Glutamatergic neuron (in vitro differentiated cells): ENCODE measurements at regions not wholly inside any gene's neighbourhood (a gene's known extent, or its start where the extent isn't known, plus 50 kb on each side); places are given as distances from the start of the nearest gene placed in this dataset.
A peak's percentile ranks its signal among the peaks of the same experiment; 100 is the strongest.
"Not testable (repeated sequence)": the region's sequence is repeated elsewhere in the genome, so short reads cannot be mapped to it uniquely, and the experiment has no call there.

Source experiments
- DNase-seq: peaks from one replicate; pipeline ENCODE4 v3.0.0; 2022
- H3K27ac Mint-ChIP-seq: one replicate; pipeline ENCODE4 v1.8.0; 2020; ENCODE audit warnings: mild to moderate bottlenecking, mixed read lengths, inconsistent platforms; ENCODE audit not compliant: unreplicated experiment
- H3K27me3 Mint-ChIP-seq: one replicate; pipeline ENCODE4 v1.8.0; 2020; ENCODE audit warnings: mild to moderate bottlenecking, moderate library complexity, mixed read lengths, inconsistent platforms; ENCODE audit not compliant: unreplicated experiment
- H3K36me3 Mint-ChIP-seq: one replicate; pipeline ENCODE4 v1.8.0; 2020; ENCODE audit warnings: mild to moderate bottlenecking, mixed read lengths, inconsistent platforms; ENCODE audit not compliant: unreplicated experiment
- H3K4me1 Mint-ChIP-seq: one replicate; pipeline ENCODE4 v1.8.0; 2020; ENCODE audit warnings: mild to moderate bottlenecking, low read depth, mixed read lengths, inconsistent platforms; ENCODE audit not compliant: unreplicated experiment
- H3K4me3 Mint-ChIP-seq: one replicate; pipeline ENCODE4 v1.8.0; 2020; ENCODE audit warnings: mild to moderate bottlenecking, mixed read lengths, inconsistent platforms; ENCODE audit not compliant: unreplicated experiment
- H3K9me3 Mint-ChIP-seq: one replicate; pipeline ENCODE4 v1.8.0; 2020; ENCODE audit warnings: mild to moderate bottlenecking, moderate library complexity, mixed read lengths, inconsistent platforms; ENCODE audit not compliant: unreplicated experiment
- TF ChIP-seq, protein P1 (sequence below): fragments of 200-600 bp; sonication (generic); IDR thresholded peaks from one replicate; pipeline ENCODE4 v1.5.0; 2021; ENCODE audit not compliant: partially characterized antibody, unreplicated experiment

DNA sequence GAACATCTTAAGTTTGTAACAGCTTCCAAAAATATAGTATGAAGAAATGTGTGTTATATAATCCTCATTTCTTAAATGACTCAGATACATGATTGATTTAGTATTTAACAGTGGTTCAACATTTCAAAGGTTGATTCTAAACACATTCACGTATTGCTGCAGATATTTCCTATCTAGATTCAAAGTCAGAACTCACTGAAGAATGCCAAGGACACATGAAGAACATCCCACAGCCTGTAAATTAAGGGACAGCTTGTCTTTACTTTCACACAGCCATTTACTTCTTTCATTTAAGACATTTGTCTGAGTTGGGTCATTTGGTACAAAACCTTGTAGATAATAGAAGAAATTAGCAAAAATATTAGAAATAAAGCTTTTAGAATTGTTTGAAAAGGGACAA lies 66.9 kb upstream of the CPSF6 start:
- H3K27ac Mint-ChIP-seq = no peak overlapping the region
- no peak for DNase-seq
- H3K4me3 Mint-ChIP-seq = no peak overlapping the region
- peaks cover 9% of the 10 kb centered on the region for H3K4me1 Mint-ChIP-seq
- peaks cover 5% of the 10 kb centered on the region for H3K9me3 Mint-ChIP-seq
- TF ChIP-seq, protein P1, sequence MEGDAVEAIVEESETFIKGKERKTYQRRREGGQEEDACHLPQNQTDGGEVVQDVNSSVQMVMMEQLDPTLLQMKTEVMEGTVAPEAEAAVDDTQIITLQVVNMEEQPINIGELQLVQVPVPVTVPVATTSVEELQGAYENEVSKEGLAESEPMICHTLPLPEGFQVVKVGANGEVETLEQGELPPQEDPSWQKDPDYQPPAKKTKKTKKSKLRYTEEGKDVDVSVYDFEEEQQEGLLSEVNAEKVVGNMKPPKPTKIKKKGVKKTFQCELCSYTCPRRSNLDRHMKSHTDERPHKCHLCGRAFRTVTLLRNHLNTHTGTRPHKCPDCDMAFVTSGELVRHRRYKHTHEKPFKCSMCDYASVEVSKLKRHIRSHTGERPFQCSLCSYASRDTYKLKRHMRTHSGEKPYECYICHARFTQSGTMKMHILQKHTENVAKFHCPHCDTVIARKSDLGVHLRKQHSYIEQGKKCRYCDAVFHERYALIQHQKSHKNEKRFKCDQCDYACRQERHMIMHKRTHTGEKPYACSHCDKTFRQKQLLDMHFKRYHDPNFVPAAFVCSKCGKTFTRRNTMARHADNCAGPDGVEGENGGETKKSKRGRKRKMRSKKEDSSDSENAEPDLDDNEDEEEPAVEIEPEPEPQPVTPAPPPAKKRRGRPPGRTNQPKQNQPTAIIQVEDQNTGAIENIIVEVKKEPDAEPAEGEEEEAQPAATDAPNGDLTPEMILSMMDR = no peak
- peaks cover 2% of the 10 kb centered on the region for H3K27me3 Mint-ChIP-seq
- no peaks in the 10 kb centered on the region for H3K36me3 Mint-ChIP-seq

DNA sequence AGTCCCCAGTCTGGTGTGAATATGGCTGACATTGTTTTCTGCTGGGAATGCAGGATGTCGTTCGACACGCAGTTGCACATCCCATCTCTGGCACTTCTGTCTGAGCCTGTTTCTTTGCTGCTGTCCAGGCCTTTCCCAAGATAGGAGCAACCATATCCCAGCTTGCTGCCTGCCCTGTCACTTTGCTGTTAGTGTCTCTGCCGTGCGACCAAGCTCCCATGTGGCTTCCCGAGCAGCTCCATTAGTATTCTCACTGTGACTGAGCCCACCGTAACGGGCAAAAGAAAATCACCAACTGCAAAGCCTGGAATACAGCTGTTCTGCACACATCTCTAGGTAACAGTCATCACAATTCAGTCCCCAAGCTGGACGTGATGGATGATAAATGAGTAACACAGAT lies 66.0 kb upstream of the CPSF6 start:
- Mint-ChIP-seq H3K27ac (peak overlapping the region; percentile 86), H3K36me3 (no peaks in the 10 kb centered on the region), H3K9me3 (peaks cover 5% of the 10 kb centered on the region), H3K27me3 (peaks cover 2% of the 10 kb centered on the region), H3K4me3 (peak overlapping the region; percentile 38), H3K4me1 (peaks cover 9% of the 10 kb centered on the region)
- peak; percentile 56 for DNase-seq
- TF ChIP-seq, protein P1 = no peak

- H3K4me1 Mint-ChIP-seq = no peaks in the 10 kb centered on the region
- H3K36me3 Mint-ChIP-seq = no peaks in the 10 kb centered on the region
- H3K9me3 Mint-ChIP-seq = no peaks in the 10 kb centered on the region
- H3K27me3 Mint-ChIP-seq = peaks cover 2% of the 10 kb centered on the region
- TF ChIP-seq, protein P1 = no peak
- H3K4me3 Mint-ChIP-seq = no peak overlapping the region
- H3K27ac Mint-ChIP-seq = no peak overlapping the region
- DNase-seq = no peak
These were observed 59.6 kb upstream of the CPSF6 start for GRCh38 chr12:69179786-69180185.

- peaks cover 16% of the 10 kb centered on the region for H3K36me3 Mint-ChIP-seq
- H3K27me3 Mint-ChIP-seq, H3K27ac Mint-ChIP-seq, H3K4me3 Mint-ChIP-seq, H3K9me3 Mint-ChIP-seq, DNase-seq, H3K4me1 Mint-ChIP-seq: not testable (repeated sequence)
These were observed 51.8 kb upstream of the CPSF6 start for GRCh38 chr12:69187572-69187971.

DNA sequence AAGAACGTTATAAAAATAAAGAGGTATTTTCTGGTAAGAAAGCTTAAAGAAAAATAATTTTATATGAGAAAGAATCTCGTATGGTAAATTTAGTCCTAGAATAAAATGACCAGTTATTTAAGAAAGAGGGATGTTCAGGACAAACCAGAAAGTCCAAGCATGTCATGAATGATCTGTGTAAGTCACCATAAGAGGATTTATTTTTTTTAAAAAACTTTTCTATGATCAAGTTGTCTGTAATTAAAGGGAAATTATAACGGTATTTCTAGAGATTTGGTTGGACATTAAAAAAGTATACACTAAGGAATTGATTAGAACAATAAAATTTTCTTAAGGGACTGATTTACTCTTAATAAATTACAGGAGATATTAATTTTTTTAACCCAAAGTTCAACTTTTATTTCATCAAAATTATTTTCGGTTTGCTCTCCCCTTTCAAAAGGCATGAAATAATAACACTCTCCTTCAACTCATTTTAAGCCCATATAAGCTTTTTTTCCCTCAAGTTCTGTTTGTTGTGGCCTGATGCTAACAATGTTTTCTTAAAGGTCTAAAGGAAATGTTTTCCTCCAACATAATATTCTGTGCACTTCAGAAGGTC lies 49.9 kb upstream of the CPSF6 start:
- Mint-ChIP-seq H3K36me3 (peaks cover 16% of the 10 kb centered on the region), H3K27me3 (peaks cover 2% of the 10 kb centered on the region), H3K4me3 (no peak overlapping the region), H3K4me1 (no peaks in the 10 kb centered on the region), H3K9me3 (peaks cover 2% of the 10 kb centered on the region), H3K27ac (no peak overlapping the region)
- TF ChIP-seq, protein P1 = no peak
- DNase-seq = no peak
